Panc1 (cell line): ENCODE measurements at regions not wholly inside any gene's neighbourhood (a gene's known extent, or its start where the extent isn't known, plus 50 kb on each side); places are given as distances from the start of the nearest gene placed in this dataset.

Source experiments
- ATAC-seq: fragments of 200-7000 bp; cut with Tn5 transposase; 2 replicates; pipeline ENCODE4 v1.9.1; 2020; ENCODE audit warnings: mild to moderate bottlenecking, moderate library complexity
- BruUV-seq: library from RNA; stranded (reverse); fragments of 400-500 nt; replicated peaks from 2 replicates; lab custom pipeline; 2021; lab: Mats Ljungman, UMichigan
- CTCF ChIA-PET: fragments of 300-600 bp; sonication (Branson Sonifier 250); formaldehyde crosslinking; loops from one replicate; lab custom pipeline; 2022; ENCODE audit warnings: antibody characterized with exemption; lab: Charles Lee
- POLR2A ChIA-PET: fragments of 300-600 bp; sonication (Branson Sonifier 250); formaldehyde crosslinking; loops from one replicate; lab custom pipeline; 2022; ENCODE audit warnings: antibody characterized with exemption; lab: Charles Lee
- DNase-seq: peaks from one replicate; pipeline ENCODE4 v3.0.0-alpha.2; 2010; ENCODE audit warnings: low read depth, low spot score
- H3K27ac ChIP-seq: 2 replicates; pipeline ENCODE4 v1.5.1; 2011; ENCODE audit warnings: mild to moderate bottlenecking, low read length, inconsistent platforms
- H3K27me3 ChIP-seq: fragments of 200-500 bp; sonication (Bioruptor generic); 2 replicates; pipeline ENCODE4 v1.6.0; 2014; ENCODE audit warnings: low read length, inconsistent platforms; ENCODE audit not compliant: control insufficient read depth, insufficient read depth
- H3K36me3 ChIP-seq: fragments of 200-500 bp; sonication (Bioruptor generic); 2 replicates; pipeline ENCODE4 v1.5.1; 2014; ENCODE audit warnings: inconsistent platforms, mild to moderate bottlenecking, low read length, moderate library complexity; ENCODE audit not compliant: control insufficient read depth, insufficient read depth
- H3K4me1 ChIP-seq: 2 replicates; pipeline ENCODE4 v1.5.1; 2011; ENCODE audit warnings: inconsistent platforms, mild to moderate bottlenecking, low read length, moderate library complexity; ENCODE audit not compliant: control insufficient read depth, insufficient read depth
- H3K4me3 ChIP-seq, 2 experiments: 2 replicates each; pipeline ENCODE4 v1.5.1; 2011 to 2012; ENCODE audit warnings: low read depth in 2 of 2, low read length in 2 of 2, mild to moderate bottlenecking in 2 of 2, inconsistent platforms in 1 of 2, moderate library complexity in 1 of 2
- H3K9me3 ChIP-seq: fragments of 200-500 bp; sonication (Bioruptor generic); 2 replicates; pipeline ENCODE4 v1.5.1; 2014; ENCODE audit warnings: low read depth, mild to moderate bottlenecking, inconsistent platforms, low read length, moderate library complexity; ENCODE audit not compliant: control insufficient read depth, insufficient read depth
- POLR2AphosphoS5 ChIP-seq: IDR thresholded peaks from 2 replicates; pipeline ENCODE4 v1.6.1; 2012; ENCODE audit warnings: mild to moderate bottlenecking, low read depth, low read length, moderate library complexity
- SIN3A ChIP-seq: IDR thresholded peaks from 2 replicates; pipeline ENCODE4 v1.6.1; 2012; ENCODE audit warnings: low read depth, mild to moderate bottlenecking, low read length, moderate library complexity, borderline replicate concordance; ENCODE audit not compliant: insufficient read depth
- TCF7L2 ChIP-seq: IDR thresholded peaks from 2 replicates; pipeline ENCODE4 v1.6.1; 2011; ENCODE audit warnings: mild to moderate bottlenecking, low read depth, low read length, inconsistent platforms
- in situ Hi-C: cut with HindIII; loops from 2 replicates; pipeline ENCODE4 v1.10.0; 2016; ENCODE audit warnings: low sequenced_read_pairs, low pct_unique_long_range_greater_than_20kb
- intact Hi-C: fragments of 100-400 bp; cut with micrococcal nuclease; formaldehyde crosslinking; loops from one replicate; pipeline ENCODE4 v1.10.0; 2022; ENCODE audit not compliant: unreplicated experiment
- TF ChIP-seq, protein P1 (sequence below), 2 experiments: IDR thresholded peaks; 2 replicates each; pipeline ENCODE4 v1.6.1; 2011 to 2012; ENCODE audit warnings: low read depth in 2 of 2, control low read depth in 1 of 2, low read length in 1 of 2, mild to moderate bottlenecking in 1 of 2, moderate library complexity in 1 of 2; ENCODE audit not compliant: insufficient read depth in 1 of 2
- TF ChIP-seq, protein P2 (sequence below): fragments of 450-650 bp; IDR thresholded peaks from 2 replicates; pipeline ENCODE4 v1.5.1; 2017; ENCODE audit warnings: mild to moderate bottlenecking

DNA sequence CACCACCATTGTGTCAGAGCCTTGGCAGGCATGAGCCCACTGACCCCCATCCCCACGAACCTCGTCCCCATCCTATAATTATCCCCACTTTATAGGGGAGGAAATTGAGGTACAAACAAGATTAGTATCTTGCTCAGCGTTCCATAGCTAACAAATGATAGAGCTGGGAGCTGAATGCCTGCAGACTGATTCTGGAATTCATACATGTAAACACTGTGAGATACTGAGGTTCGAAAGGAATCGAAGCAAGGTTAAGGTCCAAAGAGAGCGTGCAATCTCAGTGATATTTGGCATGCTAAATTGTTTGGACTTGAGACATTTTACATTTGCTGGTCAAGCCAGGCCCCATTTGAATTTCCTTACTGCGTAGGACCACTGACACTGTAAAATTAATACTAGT lies 746.6 kb downstream of the COL12A1 start:
- no peak for ATAC-seq
- no TSS peak for BruUV-seq
- TF ChIP-seq, protein P1, sequence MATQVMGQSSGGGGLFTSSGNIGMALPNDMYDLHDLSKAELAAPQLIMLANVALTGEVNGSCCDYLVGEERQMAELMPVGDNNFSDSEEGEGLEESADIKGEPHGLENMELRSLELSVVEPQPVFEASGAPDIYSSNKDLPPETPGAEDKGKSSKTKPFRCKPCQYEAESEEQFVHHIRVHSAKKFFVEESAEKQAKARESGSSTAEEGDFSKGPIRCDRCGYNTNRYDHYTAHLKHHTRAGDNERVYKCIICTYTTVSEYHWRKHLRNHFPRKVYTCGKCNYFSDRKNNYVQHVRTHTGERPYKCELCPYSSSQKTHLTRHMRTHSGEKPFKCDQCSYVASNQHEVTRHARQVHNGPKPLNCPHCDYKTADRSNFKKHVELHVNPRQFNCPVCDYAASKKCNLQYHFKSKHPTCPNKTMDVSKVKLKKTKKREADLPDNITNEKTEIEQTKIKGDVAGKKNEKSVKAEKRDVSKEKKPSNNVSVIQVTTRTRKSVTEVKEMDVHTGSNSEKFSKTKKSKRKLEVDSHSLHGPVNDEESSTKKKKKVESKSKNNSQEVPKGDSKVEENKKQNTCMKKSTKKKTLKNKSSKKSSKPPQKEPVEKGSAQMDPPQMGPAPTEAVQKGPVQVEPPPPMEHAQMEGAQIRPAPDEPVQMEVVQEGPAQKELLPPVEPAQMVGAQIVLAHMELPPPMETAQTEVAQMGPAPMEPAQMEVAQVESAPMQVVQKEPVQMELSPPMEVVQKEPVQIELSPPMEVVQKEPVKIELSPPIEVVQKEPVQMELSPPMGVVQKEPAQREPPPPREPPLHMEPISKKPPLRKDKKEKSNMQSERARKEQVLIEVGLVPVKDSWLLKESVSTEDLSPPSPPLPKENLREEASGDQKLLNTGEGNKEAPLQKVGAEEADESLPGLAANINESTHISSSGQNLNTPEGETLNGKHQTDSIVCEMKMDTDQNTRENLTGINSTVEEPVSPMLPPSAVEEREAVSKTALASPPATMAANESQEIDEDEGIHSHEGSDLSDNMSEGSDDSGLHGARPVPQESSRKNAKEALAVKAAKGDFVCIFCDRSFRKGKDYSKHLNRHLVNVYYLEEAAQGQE (IDR thresholded peaks at IDR 0.05; ENCODE audit: insufficient read depth in 1 of 2, low read depth in 2 of 2, low read length in 1 of 2) = no peak
- TF ChIP-seq, protein P2, sequence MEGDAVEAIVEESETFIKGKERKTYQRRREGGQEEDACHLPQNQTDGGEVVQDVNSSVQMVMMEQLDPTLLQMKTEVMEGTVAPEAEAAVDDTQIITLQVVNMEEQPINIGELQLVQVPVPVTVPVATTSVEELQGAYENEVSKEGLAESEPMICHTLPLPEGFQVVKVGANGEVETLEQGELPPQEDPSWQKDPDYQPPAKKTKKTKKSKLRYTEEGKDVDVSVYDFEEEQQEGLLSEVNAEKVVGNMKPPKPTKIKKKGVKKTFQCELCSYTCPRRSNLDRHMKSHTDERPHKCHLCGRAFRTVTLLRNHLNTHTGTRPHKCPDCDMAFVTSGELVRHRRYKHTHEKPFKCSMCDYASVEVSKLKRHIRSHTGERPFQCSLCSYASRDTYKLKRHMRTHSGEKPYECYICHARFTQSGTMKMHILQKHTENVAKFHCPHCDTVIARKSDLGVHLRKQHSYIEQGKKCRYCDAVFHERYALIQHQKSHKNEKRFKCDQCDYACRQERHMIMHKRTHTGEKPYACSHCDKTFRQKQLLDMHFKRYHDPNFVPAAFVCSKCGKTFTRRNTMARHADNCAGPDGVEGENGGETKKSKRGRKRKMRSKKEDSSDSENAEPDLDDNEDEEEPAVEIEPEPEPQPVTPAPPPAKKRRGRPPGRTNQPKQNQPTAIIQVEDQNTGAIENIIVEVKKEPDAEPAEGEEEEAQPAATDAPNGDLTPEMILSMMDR = no peak
- TF ChIP-seq TCF7L2 (no peak), POLR2AphosphoS5 (no peak), SIN3A (no peak)
- H3K9me3 ChIP-seq = no peaks in the 10 kb centered on the region
- no peak overlapping the region for H3K27ac ChIP-seq
- in situ Hi-C loops (no loop called here), intact Hi-C loops (no loop called here)
- H3K36me3 ChIP-seq = no peaks in the 10 kb centered on the region
- DNase-seq = no peak
- no peaks in the 10 kb centered on the region for H3K4me1 ChIP-seq
- no peaks in the 10 kb centered on the region for H3K27me3 ChIP-seq
- POLR2A ChIA-PET = no interaction called here
- CTCF ChIA-PET = no interaction called here
- H3K4me3 ChIP-seq = no peak overlapping the region

DNA sequence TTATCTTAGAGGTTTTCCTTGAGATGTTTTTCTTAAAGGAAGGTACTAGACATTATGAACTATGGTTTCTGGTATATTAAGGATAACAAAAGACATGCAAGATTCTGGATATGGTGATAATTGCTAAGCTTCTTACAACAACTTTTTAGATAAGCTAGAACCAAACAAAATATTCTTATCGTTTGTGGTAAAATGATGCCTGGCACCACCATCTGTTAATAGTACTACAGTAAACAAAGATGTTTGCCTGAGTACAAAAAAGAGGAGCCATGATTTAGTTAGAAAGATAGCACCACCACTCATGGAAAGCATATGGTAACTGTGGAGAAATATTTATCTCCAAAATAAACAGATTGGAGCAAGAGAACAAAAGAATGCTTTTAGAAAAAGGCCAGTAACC lies 747.3 kb downstream of the COL12A1 start:
- H3K36me3 ChIP-seq = no peaks in the 10 kb centered on the region
- intact Hi-C loops = no loop called here
- no peaks in the 10 kb centered on the region for H3K27me3 ChIP-seq
- ChIA-PET POLR2A (no interaction called here), CTCF (no interaction called here)
- H3K9me3 ChIP-seq = no peaks in the 10 kb centered on the region
- ATAC-seq = no peak
- in situ Hi-C loops = no loop called here
- no peak for DNase-seq
- no peaks in the 10 kb centered on the region for H3K4me1 ChIP-seq
- no TSS peak for BruUV-seq
- no peak overlapping the region for H3K4me3 ChIP-seq
- no peak for TF ChIP-seq SIN3A
- no peak for TF ChIP-seq POLR2AphosphoS5
- TF ChIP-seq, protein P1 (IDR thresholded peaks at IDR 0.05; ENCODE audit: insufficient read depth in 1 of 2, low read depth in 2 of 2, low read length in 1 of 2) = no peak
- TF ChIP-seq TCF7L2 = no peak
- TF ChIP-seq, protein P2 = no peak
- no peak overlapping the region for H3K27ac ChIP-seq
